A549 (cell line): ENCODE measurements at regions not wholly inside any gene's neighbourhood (a gene's known extent, or its start where the extent isn't known, plus 50 kb on each side); places are given as distances from the start of the nearest gene placed in this dataset.

ENCODE experiments used
- ATAC-seq, 2 experiments: fragments of 200-7000 bp in 1 of 2; fragments of >200 bp in 1 of 2; cut with Nextera tagmentation in 1 of 2; cut with Tn5 transposase in 1 of 2; 3 replicates each; pipeline versions ENCODE4 v1.8.0 to v1.9.1; 2018 to 2020; ENCODE audit warnings: mild to moderate bottlenecking in 1 of 2, moderate library complexity in 1 of 2
- CTCF ChIA-PET: fragments of 300-600 bp; sonication (Branson Sonifier 250); formaldehyde crosslinking; extraction: SDS; loops from one replicate; lab custom pipeline; 2021; ENCODE audit warnings: antibody characterized with exemption, inconsistent platforms; lab: Yijun Ruan, JAX
- POLR2A ChIA-PET: fragments of 350-600 bp; formaldehyde crosslinking; extraction: SDS; loops from one replicate; lab custom pipeline; 2021; ENCODE audit warnings: antibody characterized with exemption, inconsistent platforms; lab: Yijun Ruan, JAX
- DNase-seq, 2 experiments: peaks; one replicate each; pipeline versions ENCODE4 v3.0.0 to v3.0.0-alpha.2; 2011 to 2016; ENCODE audit warnings: low read depth in 1 of 2, low spot score in 1 of 2
- FAIRE-seq: peaks from 2 replicates; lab custom pipeline; 2011; peaks lifted over from hg19 to GRCh38; lab: Jason Lieb, UNC
- H3K27ac ChIP-seq, 2 experiments: fragments of >200 bp; sonication (Bioruptor Twin); formaldehyde crosslinking; 3 replicates each; pipeline ENCODE4 v1.5.1; 2016 to 2017
- H3K4me1 ChIP-seq: fragments of >200 bp; sonication (Bioruptor Twin); formaldehyde crosslinking; 3 replicates; pipeline ENCODE4 v1.6.1; 2016
- H3K4me2 ChIP-seq: fragments of >200 bp; sonication (Bioruptor Twin); formaldehyde crosslinking; 3 replicates; pipeline ENCODE4 v1.6.1; 2016
- H3K4me3 ChIP-seq: fragments of >200 bp; sonication (Bioruptor Twin); formaldehyde crosslinking; 3 replicates; pipeline ENCODE4 v1.5.1; 2016
- H3K9me3 ChIP-seq: fragments of >200 bp; sonication (Bioruptor Twin); formaldehyde crosslinking; 3 replicates; pipeline ENCODE4 v1.6.1; 2016
- BHLHE40 ChIP-seq: IDR thresholded peaks from 2 replicates; pipeline ENCODE4 v1.6.1; 2012; ENCODE audit warnings: low read depth, low read length, inconsistent platforms
- CHD4 ChIP-seq: fragments of 200-600 bp; sonication (generic); IDR thresholded peaks from 2 replicates; pipeline ENCODE4 v1.6.1; 2016; ENCODE audit warnings: antibody characterized with exemption, mild to moderate bottlenecking, borderline replicate concordance
- ESRRA ChIP-seq: fragments of 150-350 bp; IDR thresholded peaks from 2 replicates; pipeline ENCODE4 v1.6.1; 2014; ENCODE audit warnings: mild to moderate bottlenecking, low read length, borderline replicate concordance
- FOSL2 ChIP-seq, 2 experiments: fragments of 450-650 bp in 1 of 2; fragments of >200 bp in 1 of 2; sonication (Bioruptor Twin) in 1 of 2; formaldehyde crosslinking; IDR thresholded peaks; 2 replicates each; pipeline versions ENCODE4 v1.5.0 to v1.6.1; 2016 to 2020; ENCODE audit warnings: mild to moderate bottlenecking in 1 of 2, moderate library complexity in 1 of 2
- JUNB ChIP-seq: fragments of >200 bp; sonication (Bioruptor Twin); formaldehyde crosslinking; IDR thresholded peaks from 2 replicates; pipeline ENCODE4 v1.6.1; 2016
- MAZ ChIP-seq: fragments of 150-350 bp; IDR thresholded peaks from 2 replicates; pipeline ENCODE4 v1.6.1; 2014; ENCODE audit warnings: antibody characterized with exemption, low read depth, low read length, borderline replicate concordance
- MYC ChIP-seq: IDR thresholded peaks from 2 replicates; pipeline ENCODE4 v1.6.1; 2012; ENCODE audit warnings: mild to moderate bottlenecking, inconsistent platforms, low read length, improper control_type of control experiment, borderline replicate concordance
- NPAS2 ChIP-seq: fragments of 250-450 bp; sonication (Bioruptor Pico); IDR thresholded peaks from 2 replicates; pipeline ENCODE4 v1.8.0; 2022; ENCODE audit warnings: mild to moderate bottlenecking, moderate library complexity, borderline replicate concordance
- POLR2AphosphoS2 ChIP-seq: conservative IDR thresholded peaks from 2 replicates; pipeline ENCODE4 v1.6.1; 2012; ENCODE audit warnings: low read length, improper control_type of control experiment, inconsistent platforms
- RARB ChIP-seq: fragments of 250-450 bp; sonication (Bioruptor Pico); IDR thresholded peaks from 2 replicates; pipeline ENCODE4 v1.8.0; 2021; ENCODE audit warnings: mild to moderate bottlenecking, moderate library complexity
- RCOR1 ChIP-seq: fragments of 150-350 bp; IDR thresholded peaks from 2 replicates; pipeline ENCODE4 v1.6.1; 2014; ENCODE audit warnings: antibody characterized with exemption, low read length, low read depth
- RNF2 ChIP-seq: fragments of 200-600 bp; sonication (generic); IDR thresholded peaks from 2 replicates; pipeline ENCODE4 v1.6.1; 2016; ENCODE audit warnings: low read depth, mild to moderate bottlenecking, antibody characterized with exemption, moderate library complexity, borderline replicate concordance
- SMC3 ChIP-seq: fragments of >200 bp; sonication (Bioruptor Twin); formaldehyde crosslinking; IDR thresholded peaks from 3 replicates; pipeline ENCODE4 v1.6.1; 2018; ENCODE audit warnings: inconsistent platforms
- TFCP2L1 ChIP-seq: fragments of 250-450 bp; sonication (Bioruptor Pico); IDR thresholded peaks from 2 replicates; pipeline ENCODE4 v1.5.0; 2021; ENCODE audit warnings: mild to moderate bottlenecking
- TP53 ChIP-seq: fragments of 250-450 bp; sonication (Bioruptor Pico); IDR thresholded peaks from 2 replicates; pipeline ENCODE4 v1.5.0; 2021; ENCODE audit warnings: mild to moderate bottlenecking, moderate library complexity
- ZFP36 ChIP-seq: fragments of 450-650 bp; IDR thresholded peaks from 2 replicates; pipeline ENCODE4 v1.6.1; 2014; ENCODE audit warnings: borderline replicate concordance; ENCODE audit not compliant: partially characterized antibody
- ZNF302 ChIP-seq: fragments of 250-450 bp; sonication (Bioruptor Pico); IDR thresholded peaks from 2 replicates; pipeline ENCODE4 v1.9.0; 2021; ENCODE audit warnings: inconsistent platforms, mild to moderate bottlenecking, moderate library complexity
- WGBS: methylation state at CpG from one replicate; pipeline ENCODE4 v1.1.6; 2017; ENCODE audit errors: missing lambda C conversion rate; 5-methylcytosine and 5-hydroxymethylcytosine counted together
- TF ChIP-seq, protein P1 (sequence below): fragments of 200-600 bp; sonication (generic); IDR thresholded peaks from 2 replicates; pipeline ENCODE4 v1.6.1; 2016; ENCODE audit warnings: antibody characterized with exemption, mild to moderate bottlenecking, moderate library complexity
- TF ChIP-seq, protein P2 (sequence below): fragments of 250-450 bp; sonication (Bioruptor Pico); IDR thresholded peaks from 2 replicates; pipeline ENCODE4 v1.5.0; 2021; ENCODE audit warnings: mild to moderate bottlenecking, moderate library complexity, borderline replicate concordance
- TF ChIP-seq, protein P3 (sequence below): fragments of >200 bp; sonication (Bioruptor Twin); formaldehyde crosslinking; IDR thresholded peaks from 2 replicates; pipeline ENCODE4 v1.6.1; 2016
- TF ChIP-seq, protein P4 (sequence below): fragments of 250-450 bp; sonication (Bioruptor Pico); IDR thresholded peaks from 2 replicates; pipeline ENCODE4 v1.5.0; 2020; ENCODE audit warnings: low read depth, mild to moderate bottlenecking, moderate library complexity

DNA sequence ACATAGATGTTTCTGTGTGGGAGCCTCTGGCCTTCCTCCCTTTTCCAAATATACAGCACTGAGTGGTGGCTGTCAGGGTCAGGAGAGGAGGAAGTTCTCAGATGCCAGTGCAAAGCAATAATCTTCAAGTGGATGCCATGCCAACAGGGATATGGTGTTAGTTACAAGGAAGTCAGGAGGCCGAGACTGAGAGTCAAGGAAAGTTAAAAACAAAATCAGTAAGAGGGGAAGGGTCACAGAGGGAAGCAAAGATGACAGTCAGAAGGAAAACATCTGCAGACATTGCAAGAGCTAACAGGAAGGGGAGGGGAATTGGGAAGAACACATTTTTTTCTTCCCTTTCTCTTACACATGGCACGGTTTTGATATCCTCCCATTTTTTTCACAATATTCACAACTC, 691.4 kb downstream of the ADGRL2 start:
- Histone ChIP-seq H3K9me3 (no peaks in the 10 kb centered on the region), H3K4me1 (no peaks in the 10 kb centered on the region), H3K4me3 (no peak overlapping the region), H3K27ac (no peak overlapping the region), H3K4me2 (no peak overlapping the region)
- TF ChIP-seq BHLHE40 (no peak), FOSL2 (IDR thresholded peaks at IDR 0.05) (no peak), FOSL2 (CRISPR knock-in tag; IDR thresholded peaks at IDR 0.05) (no peak), ESRRA (no peak), RCOR1 (no peak), ZNF302 (no peak), POLR2AphosphoS2 (no peak), NPAS2 (no peak), JUNB (no peak), MYC (no peak), RNF2 (no peak), RARB (CRISPR knock-in tag) (no peak)
- TF ChIP-seq, protein P1, sequence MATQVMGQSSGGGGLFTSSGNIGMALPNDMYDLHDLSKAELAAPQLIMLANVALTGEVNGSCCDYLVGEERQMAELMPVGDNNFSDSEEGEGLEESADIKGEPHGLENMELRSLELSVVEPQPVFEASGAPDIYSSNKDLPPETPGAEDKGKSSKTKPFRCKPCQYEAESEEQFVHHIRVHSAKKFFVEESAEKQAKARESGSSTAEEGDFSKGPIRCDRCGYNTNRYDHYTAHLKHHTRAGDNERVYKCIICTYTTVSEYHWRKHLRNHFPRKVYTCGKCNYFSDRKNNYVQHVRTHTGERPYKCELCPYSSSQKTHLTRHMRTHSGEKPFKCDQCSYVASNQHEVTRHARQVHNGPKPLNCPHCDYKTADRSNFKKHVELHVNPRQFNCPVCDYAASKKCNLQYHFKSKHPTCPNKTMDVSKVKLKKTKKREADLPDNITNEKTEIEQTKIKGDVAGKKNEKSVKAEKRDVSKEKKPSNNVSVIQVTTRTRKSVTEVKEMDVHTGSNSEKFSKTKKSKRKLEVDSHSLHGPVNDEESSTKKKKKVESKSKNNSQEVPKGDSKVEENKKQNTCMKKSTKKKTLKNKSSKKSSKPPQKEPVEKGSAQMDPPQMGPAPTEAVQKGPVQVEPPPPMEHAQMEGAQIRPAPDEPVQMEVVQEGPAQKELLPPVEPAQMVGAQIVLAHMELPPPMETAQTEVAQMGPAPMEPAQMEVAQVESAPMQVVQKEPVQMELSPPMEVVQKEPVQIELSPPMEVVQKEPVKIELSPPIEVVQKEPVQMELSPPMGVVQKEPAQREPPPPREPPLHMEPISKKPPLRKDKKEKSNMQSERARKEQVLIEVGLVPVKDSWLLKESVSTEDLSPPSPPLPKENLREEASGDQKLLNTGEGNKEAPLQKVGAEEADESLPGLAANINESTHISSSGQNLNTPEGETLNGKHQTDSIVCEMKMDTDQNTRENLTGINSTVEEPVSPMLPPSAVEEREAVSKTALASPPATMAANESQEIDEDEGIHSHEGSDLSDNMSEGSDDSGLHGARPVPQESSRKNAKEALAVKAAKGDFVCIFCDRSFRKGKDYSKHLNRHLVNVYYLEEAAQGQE = no peak
- TF ChIP-seq, protein P2, sequence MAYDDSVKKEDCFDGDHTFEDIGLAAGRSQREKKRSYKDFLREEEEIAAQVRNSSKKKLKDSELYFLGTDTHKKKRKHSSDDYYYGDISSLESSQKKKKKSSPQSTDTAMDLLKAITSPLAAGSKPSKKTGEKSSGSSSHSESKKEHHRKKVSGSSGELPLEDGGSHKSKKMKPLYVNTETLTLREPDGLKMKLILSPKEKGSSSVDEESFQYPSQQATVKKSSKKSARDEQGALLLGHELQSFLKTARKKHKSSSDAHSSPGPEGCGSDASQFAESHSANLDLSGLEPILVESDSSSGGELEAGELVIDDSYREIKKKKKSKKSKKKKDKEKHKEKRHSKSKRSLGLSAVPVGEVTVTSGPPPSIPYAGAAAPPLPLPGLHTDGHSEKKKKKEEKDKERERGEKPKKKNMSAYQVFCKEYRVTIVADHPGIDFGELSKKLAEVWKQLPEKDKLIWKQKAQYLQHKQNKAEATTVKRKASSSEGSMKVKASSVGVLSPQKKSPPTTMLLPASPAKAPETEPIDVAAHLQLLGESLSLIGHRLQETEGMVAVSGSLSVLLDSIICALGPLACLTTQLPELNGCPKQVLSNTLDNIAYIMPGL = no peak
- no peak for ATAC-seq
- no peak for FAIRE-seq
- DNase-seq = no peak
- POLR2A ChIA-PET = no interaction called here
- CTCF ChIA-PET = no interaction called here
- WGBS = 0% methylated on average over 2 of the region's 2 CpGs

DNA sequence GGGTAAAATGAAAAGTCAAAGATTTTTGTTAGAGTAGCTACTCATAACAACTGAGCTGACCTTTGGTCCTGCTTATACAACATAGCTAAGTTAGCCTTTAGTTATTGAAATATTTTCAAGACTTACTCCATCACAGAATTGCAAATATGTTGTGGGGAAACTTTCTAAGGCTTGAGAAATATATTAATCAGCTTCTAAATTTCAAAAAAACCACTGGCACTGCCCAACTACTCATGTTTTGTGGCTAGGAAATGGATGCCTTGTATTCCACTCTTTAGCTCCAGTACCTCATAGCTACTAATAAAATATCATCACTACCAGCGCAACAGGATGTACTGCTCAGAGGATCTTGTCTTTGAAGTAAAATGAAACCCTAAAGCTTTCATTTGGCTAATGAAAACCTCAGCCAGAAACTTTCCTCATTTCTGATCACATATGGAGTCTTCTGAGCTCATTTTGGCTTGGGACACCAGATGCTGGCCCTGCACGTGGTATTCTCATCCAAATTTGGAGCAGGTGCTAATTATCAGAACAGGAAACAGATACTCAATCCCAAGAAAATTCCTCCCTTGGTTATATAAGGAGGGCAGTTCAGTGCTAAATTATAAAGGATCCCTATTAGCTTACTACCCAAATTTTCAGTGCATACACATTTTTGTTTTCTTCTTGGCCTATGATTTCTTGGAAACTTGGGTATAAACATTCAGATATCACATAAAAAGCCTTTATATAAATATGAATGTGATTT, 690.7 kb downstream of the ADGRL2 start:
- FAIRE-seq (no peak), DNase-seq (no peak), ATAC-seq (no peak)
- H3K9me3 ChIP-seq = no peaks in the 10 kb centered on the region
- CTCF ChIA-PET = no interaction called here
- no peak overlapping the region for H3K4me2 ChIP-seq
- H3K27ac ChIP-seq = no peak overlapping the region
- TF ChIP-seq SMC3 (no peak), ZFP36 (no peak), CHD4 (no peak), POLR2AphosphoS2 (no peak), TP53 (no peak), TFCP2L1 (CRISPR knock-in tag) (no peak), MAZ (no peak)
- TF ChIP-seq, protein P3, sequence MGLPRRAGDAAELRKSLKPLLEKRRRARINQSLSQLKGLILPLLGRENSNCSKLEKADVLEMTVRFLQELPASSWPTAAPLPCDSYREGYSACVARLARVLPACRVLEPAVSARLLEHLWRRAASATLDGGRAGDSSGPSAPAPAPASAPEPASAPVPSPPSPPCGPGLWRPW = no peak
- TF ChIP-seq, protein P1 = no peak
- TF ChIP-seq, protein P4, sequence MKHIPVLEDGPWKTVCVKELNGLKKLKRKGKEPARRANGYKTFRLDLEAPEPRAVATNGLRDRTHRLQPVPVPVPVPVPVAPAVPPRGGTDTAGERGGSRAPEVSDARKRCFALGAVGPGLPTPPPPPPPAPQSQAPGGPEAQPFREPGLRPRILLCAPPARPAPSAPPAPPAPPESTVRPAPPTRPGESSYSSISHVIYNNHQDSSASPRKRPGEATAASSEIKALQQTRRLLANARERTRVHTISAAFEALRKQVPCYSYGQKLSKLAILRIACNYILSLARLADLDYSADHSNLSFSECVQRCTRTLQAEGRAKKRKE = no peak
- WGBS = 0% methylated on average over 2 of the region's 2 CpGs
- H3K4me1 ChIP-seq = no peaks in the 10 kb centered on the region
- no peak overlapping the region for H3K4me3 ChIP-seq
- POLR2A ChIA-PET = no interaction called here
